ENCODE measurements at regions not wholly inside any gene's neighbourhood (a gene's known extent, or its start where the extent isn't known, plus 50 kb on each side); places are given as distances from the start of the nearest gene placed in this dataset.
"Not testable (repeated sequence)": the region's sequence is repeated elsewhere in the genome, so short reads cannot be mapped to it uniquely, and the experiment has no call there.

DNA sequence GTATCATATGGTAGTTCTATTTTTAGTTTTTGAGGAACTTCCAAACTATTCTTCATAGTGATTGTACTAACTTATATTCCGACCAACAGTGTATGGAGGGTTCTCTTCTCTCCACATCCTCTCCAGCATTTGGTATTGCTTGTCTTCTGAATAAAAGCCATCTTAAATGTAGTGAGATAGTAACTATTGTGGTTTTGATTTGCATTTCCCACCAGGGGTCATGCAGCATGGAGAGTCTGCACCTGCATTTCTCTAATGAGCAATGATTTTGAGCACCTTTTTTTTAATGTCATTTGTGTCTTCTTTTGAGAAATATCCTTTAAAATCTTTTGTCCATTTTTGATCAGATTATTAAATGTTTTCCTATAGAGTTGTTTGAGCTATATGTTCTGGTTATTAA, 718.5 kb downstream of the ZBBX start:
- DNase-seq, result no peak

DNA sequence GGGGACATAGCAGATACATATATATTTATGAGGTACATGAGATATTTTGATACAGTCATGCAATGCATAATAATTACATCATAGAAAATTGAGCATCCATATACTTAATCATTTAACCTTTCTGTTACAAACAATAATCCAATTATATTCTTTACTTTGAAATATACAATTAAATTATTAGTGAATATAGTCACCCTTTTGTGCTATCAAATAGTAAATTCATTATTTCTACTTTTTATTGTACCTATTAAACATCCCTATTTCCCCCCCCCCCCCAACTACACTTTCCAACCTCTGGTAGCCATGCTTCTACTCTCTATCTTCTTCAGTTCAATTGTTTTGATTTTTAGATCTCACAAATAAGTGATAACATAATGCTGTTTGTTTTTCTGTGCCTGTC, 719.1 kb downstream of the ZBBX start:
- DNase-seq, result no peak

DNA sequence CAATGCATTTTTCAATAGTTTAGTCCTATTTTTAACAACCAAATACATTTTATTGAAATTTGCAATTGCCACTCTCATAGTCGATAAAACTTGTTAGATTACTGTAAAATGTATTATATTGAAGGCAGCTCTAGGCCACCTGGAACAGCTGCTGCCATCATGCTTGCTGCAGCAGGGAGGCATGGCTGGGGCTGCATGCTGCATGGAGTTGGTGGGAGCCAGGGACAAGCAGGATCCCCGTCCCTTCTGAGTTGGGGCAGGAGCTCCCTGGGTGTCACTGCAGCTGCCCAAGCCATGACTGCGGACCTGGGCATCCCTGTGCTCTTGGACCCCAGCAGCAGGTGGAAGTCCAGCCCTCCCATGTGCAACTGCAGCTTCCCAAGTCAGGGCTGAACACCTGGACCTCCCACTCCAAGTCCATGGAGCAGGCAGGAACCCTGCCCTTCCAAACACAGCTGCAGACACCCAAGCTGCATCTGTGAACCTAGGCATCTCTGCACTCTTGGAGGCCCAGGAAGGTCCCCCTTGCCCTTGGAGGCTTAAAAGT, 742.0 kb downstream of the ZBBX start:
- DNase-seq, result no peak

DNA sequence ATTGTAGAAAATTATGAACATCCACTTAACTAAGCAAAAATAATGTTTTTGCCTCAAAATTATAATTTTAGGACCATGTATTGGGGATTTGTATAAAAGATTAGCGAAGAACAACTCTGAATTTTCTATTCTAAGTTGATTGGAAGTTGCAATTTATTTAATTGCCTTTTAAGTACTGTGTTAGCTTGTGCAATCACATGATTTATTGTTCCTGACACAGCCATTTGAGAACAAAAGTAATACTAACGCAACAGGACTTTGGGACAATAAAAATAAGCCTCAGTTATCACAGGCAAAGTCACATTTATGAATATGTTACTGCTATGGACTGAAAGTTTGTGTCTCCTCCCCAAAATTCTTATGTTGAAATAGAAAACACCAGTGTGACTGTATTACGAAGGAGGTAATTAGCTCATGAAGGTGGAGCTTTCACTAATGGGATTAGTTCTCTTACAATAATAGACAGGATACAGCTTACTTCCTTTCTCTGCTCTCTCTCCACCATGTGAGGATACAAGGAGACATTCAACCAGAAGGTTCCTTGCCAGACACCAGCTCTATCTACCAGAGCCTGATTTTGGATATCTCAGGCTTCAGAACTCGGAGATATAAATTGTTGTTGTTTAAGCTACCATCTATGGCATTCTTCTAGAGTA, 745.9 kb downstream of the ZBBX start:
- DNase-seq, result no peak

DNA sequence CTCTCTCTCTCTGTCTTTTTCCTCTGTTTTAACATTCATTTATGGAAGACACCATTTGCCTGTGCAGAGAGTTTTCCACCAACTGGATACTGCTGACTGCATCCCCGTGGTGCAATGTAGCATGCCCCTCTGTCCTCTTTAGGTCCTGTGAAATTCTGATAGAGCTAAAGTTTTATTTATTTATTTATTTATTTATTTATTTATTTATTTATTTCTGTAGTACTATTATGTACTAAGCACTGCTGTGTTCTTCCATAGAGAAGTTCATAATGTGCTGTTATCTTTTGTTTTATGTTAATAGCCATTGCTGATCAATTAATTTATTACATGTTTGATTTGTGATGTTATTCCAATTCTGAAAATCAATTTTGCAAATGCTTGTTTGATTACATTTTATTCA, 749.9 kb downstream of the ZBBX start:
- DNase-seq, result no peak

DNA sequence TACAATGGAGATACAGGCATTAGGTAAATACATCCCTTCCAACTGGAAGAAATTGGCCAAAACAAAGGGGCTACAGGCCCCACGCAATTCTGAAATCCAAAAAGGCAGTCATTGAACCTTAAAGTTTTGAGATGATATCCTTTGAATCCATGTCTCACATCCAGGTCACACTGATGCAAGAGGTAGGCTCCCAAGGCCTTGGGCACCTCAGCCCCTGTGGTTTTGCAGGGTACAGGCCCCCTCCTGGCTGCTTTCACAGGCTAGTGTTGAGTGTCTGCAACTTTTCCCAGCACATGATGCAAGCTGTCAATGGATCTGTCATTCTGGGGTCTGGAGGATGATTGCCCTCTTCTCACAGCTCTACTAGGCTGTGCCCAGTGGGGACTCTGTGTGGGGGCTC, 766.7 kb downstream of the ZBBX start:
- DNase-seq, result no peak

DNA sequence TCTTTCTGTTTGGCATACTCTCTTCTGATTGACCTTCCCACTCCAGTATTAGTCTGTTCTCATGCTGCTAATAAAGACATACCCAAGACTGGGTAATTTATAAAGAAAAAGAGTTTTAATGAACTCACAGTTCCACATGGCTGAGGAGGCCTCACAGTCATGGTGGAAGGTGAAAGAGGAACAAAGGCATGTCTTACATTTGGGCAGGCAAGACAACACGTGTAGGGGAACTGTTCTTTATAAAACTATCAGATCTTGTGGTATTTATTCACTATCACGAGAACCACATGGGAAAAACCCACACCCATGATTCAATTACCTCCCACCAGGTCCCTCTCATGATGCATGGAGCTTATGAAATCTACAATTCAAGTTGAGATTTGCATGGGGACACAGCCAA, 767.3 kb downstream of the ZBBX start:
- DNase-seq, result not testable (repeated sequence)

DNA sequence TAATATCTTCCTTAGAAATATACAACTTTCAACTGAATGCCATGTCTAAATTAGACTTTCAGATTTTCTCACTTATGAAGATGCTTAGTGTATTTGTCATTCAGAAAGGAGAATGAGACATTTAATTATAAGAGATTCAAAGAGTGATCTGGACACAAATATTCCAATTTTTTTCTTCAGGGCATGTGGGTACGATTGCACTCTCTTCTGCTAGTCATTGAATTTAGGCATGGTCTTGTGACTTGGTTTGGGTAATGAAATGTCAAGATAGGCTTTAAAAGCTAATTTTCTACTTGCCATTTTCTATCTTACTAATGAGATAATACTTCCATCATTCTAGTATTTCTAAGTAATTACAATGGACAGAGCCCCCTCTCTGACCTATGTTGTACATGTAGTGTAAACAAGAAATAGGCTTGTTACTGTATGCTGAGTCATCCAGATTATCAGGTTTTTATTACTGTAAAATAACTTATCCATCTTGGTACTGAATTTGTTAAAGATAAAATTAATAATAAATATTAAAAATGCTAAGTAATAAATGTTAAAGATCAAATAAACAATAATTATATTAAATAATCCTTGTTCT, 770.8 kb upstream of the BCHE start:
- DNase-seq, result no peak

DNA sequence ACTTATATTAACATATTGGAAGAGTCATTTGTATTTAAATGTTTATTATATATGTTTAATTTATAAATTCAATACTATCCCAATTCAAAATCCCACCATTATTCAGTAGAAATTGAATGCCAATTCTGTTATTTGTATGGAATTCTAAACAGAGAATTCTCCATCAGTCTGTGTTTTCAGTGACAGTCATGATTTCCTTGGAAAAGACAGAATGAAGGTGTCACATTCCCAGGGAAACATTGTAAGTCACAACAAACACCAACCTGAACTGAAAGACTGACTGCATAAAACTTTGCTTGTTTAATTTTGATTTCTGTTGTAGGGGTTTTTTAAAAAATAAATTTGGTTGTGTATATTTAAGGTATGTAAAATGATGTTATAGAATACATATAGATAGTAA, 769.8 kb upstream of the BCHE start:
- DNase-seq, result no peak

DNA sequence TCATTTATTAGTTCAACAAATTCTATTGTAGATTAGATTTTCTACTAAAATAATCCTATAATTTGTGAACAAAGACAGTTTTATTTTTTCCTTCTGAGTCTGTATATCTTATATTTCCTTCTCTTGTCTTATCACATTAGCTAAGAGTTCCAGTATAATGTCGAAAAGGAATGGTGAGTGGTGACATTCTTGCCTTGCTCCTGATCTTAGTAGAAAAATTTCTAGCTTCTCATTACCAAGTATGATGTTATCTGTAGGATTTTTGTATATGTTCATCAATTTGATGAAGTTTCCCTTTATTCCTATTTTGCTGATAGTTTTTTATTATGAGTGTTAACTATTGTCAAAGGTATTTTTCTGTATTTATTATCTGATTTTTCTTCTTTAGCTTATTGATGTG, 756.6 kb upstream of the BCHE start:
- DNase-seq, result no peak

DNA sequence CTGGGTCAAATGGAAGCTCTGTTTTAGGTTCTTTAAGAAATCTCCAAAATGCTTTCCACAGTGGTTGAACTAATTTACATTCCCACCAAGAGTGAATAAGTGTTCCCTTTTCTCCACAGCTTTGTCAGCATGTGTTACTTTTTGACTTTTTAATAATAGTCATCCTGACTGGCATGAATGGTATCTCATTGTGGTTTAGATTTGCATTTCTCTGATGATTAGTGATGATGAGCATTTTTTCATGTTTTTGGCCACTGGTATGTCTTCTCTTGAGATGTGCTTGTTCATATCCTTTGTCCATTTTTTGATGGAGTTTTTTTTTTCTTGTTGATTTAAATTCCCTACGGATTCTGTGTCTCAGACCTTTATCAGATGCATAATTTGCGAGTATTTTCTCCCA, 745.0 kb upstream of the BCHE start:
- DNase-seq, result no peak

DNA sequence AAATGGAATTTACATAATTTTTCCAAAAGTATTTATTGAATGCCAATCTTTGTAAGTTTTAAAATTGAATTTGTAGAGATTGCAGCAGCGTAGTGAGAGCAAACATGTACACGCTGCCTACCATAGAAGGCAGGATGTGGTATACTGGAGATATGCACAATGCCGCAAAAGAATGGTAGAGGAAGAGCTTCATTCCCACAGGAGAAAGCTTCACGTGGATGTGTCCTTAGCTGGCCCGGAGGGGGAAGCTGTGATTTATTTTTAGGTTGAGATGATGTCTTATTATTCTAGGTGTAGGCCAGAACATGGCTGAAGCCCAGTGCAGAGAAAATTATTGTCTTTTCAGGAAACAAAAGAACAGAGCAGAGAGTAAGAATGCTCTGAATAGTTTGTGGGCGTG, 743.3 kb upstream of the BCHE start:
- DNase-seq, result no peak

DNA sequence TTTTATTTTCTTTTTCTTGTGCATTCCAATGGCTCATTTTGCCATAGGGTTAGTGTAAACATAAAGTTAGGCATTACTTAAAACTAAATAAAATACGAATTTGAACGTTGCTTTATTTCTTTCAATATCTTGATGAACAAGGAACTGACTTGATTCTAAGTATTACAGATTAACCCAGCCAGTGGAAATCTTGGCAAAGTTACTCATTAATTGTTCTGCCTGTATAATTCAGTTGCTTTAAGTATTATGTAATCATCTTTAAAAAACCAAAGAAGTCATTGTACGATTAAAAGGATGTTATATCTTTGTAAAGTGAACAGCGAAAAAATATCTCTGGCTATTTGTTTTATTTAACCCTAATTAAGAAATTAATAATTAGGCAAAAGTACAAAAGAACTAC, 737.9 kb upstream of the BCHE start:
- no peak for DNase-seq

DNA sequence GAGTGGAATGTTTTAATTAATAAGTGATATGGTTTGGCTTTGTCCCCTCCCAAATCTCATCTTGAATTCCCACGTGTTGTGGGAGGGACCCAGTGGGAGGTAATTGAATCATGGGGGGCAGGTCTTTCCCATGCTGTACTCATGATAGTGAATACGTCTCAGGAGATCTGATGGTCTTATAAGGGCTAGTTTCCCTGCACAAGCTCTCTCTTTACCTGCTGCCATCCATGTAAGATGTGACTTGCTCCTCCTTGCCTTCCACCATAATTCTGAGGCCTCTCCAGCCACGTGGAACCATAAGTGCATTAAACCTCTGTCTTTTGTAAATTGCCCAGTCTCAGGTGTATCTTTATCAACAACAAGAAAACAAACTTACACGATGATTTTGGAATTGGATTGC, 734.5 kb upstream of the BCHE start:
- DNase-seq, result not testable (repeated sequence)

DNA sequence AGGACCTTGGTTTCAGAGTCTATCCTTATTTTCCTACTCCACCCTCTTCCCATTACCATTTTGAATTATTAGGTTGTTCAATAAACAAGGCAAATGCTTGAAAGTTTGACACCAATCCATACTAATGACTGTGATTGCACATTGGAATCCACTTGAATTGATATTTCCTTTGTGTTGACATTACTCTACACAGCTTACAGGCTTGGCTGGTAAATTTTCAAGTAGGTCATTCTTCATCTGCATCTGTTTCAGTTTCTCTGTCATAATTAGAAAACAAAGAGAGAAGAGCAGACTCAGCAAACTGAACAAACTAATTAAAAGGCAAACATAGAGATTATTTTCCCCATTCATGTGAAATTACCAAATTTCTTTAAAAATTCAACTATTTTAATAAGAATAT, 732.9 kb upstream of the BCHE start:
- no peak for DNase-seq

DNA sequence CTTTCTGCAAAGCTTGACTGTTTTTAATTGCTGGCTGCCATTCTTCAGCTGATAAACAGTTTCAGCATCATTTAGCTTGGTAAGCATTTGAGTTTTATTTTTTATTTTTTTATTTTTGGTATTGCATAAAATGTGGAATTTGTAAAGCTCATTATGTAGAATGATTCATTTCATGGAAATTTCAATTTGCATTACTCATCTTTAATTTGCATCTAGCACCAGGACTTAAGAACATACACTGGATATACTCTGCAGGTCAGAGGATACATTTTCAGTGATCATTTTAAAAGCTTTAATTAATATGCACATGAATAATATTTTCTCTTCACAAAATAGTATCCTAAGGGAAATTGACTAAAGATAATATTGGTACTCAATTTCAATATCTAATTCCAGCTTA, 732.4 kb upstream of the BCHE start:
- DNase-seq, result no peak

DNA sequence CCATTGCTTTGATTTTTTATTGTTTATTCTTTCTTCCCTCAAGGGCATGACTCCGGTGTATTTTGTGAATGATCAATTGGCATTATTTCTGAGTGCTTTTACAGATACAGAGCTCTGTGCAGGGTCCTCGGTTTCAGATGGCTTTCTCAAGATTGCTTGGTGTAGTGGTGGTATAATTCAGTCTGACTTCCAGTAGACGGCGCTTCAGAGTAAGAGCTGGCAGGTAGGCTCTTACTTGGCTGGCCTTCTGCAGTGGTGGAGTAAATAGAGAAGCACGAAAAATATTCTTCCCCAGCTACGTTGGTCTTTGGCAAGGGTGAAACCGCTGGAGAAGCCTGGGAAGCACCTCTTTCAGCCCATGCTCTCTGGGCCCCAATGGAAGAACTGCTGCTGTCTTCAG, 723.0 kb upstream of the BCHE start:
- DNase-seq, result no peak

DNA sequence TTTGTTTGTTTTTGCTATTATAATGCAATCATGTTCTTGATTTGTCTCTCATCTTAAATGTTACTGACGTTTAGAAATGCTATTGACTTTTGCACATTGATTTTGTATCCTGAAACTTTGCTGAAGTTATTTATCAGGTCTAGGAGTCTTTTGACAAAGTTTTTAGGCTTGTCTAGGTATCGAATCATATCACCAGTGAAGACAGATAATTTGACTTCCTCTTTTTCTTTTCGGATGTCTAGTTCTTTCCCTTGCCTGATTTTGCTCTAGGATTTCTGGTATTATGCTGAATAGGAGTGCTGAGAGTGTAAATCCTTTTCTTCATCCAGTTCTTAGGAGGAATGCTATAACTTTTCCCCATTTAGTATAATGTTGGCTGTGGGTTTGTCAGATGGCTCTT, 719.7 kb upstream of the BCHE start:
- DNase-seq, result no peak

DNA sequence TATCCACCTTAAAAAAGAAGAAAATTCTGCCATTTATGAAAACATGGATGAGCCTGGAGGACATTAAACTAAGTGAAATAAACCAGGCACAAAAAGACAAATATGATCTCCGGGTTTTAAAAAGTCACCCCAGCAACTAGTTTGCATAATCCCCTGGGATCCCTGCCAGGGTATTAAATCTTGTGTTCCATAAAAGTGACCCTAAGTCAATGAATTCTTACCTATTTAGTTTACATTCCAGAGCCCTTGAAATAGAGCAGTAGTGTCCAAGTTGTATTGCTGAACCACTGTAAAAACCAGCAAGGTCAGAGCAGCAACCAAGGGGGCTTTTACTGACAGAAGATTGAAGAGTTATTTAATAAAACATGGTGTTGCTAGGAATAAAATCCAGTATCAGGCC, 716.8 kb upstream of the BCHE start:
- no peak for DNase-seq

DNA sequence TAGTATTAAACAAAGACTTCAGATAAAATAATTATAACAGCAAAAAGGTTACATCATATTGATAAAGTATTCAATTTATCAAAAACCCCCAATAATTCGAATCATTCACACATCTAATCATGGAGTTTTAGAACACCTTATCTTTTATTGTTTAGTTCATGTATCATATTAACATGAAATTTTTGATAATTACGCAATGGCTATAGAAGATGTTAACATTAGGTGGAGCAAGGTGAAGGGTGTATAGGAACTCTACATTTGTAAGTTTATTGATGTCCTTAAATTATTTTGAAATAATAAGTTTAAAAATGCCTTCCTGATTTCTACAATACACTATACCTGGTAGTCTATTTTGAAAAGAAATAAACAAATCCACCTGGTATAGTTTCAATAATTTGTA, 696.5 kb upstream of the BCHE start:
- no peak for DNase-seq

DNA sequence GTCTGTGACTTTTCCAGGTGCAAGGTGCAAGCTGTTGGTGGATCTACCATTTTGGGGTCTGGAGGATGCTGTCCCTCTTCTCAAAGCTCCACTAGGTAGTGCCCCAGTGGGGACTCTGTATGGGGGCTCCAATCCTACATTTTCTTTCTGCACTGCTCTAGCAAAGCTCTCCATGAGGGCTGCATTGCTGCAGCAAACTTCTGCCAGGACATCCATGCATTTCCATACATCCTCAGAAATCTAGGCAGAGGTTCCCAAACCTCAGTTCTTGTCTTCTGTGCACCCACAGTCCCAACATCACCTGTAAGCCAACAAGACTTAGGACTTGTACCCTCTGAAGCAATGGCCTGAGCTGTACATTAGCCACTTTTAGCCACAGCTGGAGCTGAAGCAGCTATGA, 694.5 kb upstream of the BCHE start:
- DNase-seq, result no peak

DNA sequence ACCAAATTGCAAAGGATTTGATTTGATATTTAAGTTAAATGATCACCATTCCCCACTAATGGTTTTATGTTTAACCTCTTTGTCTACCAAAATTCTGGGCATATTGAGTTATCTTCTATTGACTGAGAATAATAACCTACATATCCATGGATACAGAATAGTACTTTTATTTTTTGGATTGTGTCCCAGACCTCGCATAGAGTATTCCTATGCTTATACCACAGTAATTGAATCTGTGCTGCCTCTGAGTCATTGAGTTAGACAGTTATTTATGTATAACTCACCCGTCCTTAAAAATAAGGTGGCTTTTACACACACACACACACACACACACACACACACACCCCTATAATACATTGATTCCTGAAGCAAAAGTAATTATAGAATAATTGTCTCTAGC, 690.1 kb upstream of the BCHE start:
- no peak for DNase-seq

DNA sequence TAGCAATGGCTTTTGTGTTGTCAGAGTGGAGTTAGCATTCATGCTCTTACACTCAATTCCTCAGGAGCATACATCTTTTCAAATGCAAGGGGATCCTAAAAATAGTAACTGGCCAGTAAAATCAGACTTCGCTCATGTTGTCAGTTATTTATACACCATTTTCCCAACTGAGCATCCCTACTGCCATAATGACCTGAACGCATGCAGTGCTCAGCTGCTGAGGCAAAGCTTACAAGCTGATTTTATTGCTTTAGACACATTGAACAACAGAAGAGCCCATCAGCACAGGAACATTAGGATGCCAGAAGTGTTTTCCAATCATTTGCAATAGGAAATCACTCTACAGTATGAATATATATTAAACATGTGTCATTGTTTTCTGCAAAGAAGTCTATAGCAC, 689.7 kb upstream of the BCHE start:
- DNase-seq, result no peak

DNA sequence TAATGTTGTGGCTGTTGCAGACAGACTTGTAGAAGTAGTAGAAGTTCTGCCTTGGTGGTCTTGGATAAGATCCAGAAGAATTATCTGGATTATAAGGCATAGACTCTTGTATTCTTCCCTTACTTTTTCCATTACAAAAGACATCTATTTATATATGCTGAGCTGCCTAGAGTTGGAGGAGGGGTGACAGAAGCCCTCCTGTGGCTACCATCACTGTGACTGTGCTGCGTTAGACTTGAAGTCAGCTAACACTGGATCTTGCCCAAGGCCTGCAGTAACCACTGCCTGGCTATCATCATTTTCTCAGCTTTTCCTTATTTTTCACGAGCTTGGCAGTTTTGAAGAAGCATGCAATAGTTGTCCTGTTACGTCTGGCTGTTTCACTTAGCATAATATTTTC, 684.8 kb upstream of the BCHE start:
- DNase-seq, result no peak

DNA sequence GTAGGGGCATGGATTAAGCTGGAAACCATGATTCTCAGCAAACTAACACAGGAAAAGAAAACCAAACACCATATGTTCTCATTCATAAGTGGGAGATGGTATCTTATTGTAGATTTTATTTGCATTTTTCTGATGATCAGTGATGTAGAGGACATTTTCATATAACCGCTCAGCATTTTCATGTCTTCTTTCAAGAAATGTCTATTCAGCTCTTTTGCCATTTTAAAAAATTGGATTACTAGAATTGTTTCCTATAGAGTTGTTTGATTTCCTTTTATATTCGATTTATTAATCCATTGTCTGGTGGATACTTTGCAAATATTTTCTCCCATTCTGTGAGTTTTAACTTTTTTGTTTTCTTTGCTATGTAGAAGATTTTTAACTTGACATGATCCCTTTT, 682.2 kb upstream of the BCHE start:
- DNase-seq, result no peak
